ENCODE measurements at regions not wholly inside any gene's neighbourhood (a gene's known extent, or its start where the extent isn't known, plus 50 kb on each side); places are given as distances from the start of the nearest gene placed in this dataset.

GRCh38 chrX:124954402-124954801 is 365.3 kb upstream of the TEX13C start:
- H3K27me3 ChIP-seq (ENCODE audit: insufficient read depth, low read length) = no peaks in the 10 kb centered on the region
- no peaks in the 10 kb centered on the region for H3K4me1 ChIP-seq (ENCODE audit: control insufficient read depth in 1 of 2, insufficient read depth in 2 of 2, low read length in 2 of 2)
- H3K9me3 ChIP-seq (ENCODE audit: insufficient read depth, low read depth, low read length) = no peaks in the 10 kb centered on the region
- H3K4me2 ChIP-seq (ENCODE audit: low read length) = no peak overlapping the region
- no peak overlapping the region for H3K14ac ChIP-seq (ENCODE audit: low read length)
- H2BK5ac ChIP-seq (ENCODE audit: low read depth, low read length, poor library complexity) = no peak overlapping the region
- H3K4me3 ChIP-seq (ENCODE audit: low read depth, low read length) = no peak overlapping the region
- H4K8ac ChIP-seq (ENCODE audit: low read depth, low read length) = no peak overlapping the region
- no peak overlapping the region for H3K9ac ChIP-seq (ENCODE audit: low read length)
- no peaks in the 10 kb centered on the region for H3K36me3 ChIP-seq (ENCODE audit: control insufficient read depth in 1 of 2, insufficient read depth in 2 of 2, low read length in 2 of 2)
- H3K79me1 ChIP-seq (ENCODE audit: low read length) = no peaks in the 10 kb centered on the region
- no peak overlapping the region for H3K4ac ChIP-seq (ENCODE audit: low read depth, low read length)
- H2AFZ ChIP-seq (ENCODE audit: insufficient read depth, low read length, poor library complexity) = no peak overlapping the region
- H4K91ac ChIP-seq (ENCODE audit: low read depth, low read length) = no peak overlapping the region
- H2BK120ac ChIP-seq (ENCODE audit: insufficient read depth, low read length, poor library complexity) = no peak overlapping the region
- H2AK5ac ChIP-seq (ENCODE audit: low read length) = no peak overlapping the region
- H3K18ac ChIP-seq (ENCODE audit: low read length) = no peak overlapping the region
- no peak overlapping the region for H3K27ac ChIP-seq (ENCODE audit: low read depth, low read length)
- H4K12ac ChIP-seq (ENCODE audit: low read depth, low read length) = no peak overlapping the region
- H2BK12ac ChIP-seq (ENCODE audit: low read length) = no peak overlapping the region
- no peaks in the 10 kb centered on the region for H3K79me2 ChIP-seq (ENCODE audit: control insufficient read depth, insufficient read depth, low read length, poor library complexity)
- DNase-seq = no peak
- H3K23ac ChIP-seq (ENCODE audit: low read length) = no peak overlapping the region

- Histone ChIP-seq H2BK5ac (ENCODE audit: low read depth, low read length, poor library complexity) (no peak overlapping the region), H3K9ac (ENCODE audit: low read length) (no peak overlapping the region), H4K12ac (ENCODE audit: low read depth, low read length) (no peak overlapping the region), H3K27me3 (ENCODE audit: insufficient read depth, low read length) (no peaks in the 10 kb centered on the region), H2AK5ac (ENCODE audit: low read length) (no peak overlapping the region), H3K9me3 (ENCODE audit: insufficient read depth, low read depth, low read length) (no peaks in the 10 kb centered on the region), H4K8ac (ENCODE audit: low read depth, low read length) (no peak overlapping the region), H3K4me3 (ENCODE audit: low read depth, low read length) (no peak overlapping the region), H4K91ac (ENCODE audit: low read depth, low read length) (no peak overlapping the region), H3K79me2 (ENCODE audit: control insufficient read depth, insufficient read depth, low read length, poor library complexity) (no peaks in the 10 kb centered on the region), H2AFZ (ENCODE audit: insufficient read depth, low read length, poor library complexity) (no peak overlapping the region), H2BK120ac (ENCODE audit: insufficient read depth, low read length, poor library complexity) (no peak overlapping the region), H3K18ac (ENCODE audit: low read length) (no peak overlapping the region), H3K23ac (ENCODE audit: low read length) (no peak overlapping the region), H3K4ac (ENCODE audit: low read depth, low read length) (no peak overlapping the region), H2BK12ac (ENCODE audit: low read length) (no peak overlapping the region), H3K4me1 (ENCODE audit: control insufficient read depth in 1 of 2, insufficient read depth in 2 of 2, low read length in 2 of 2) (no peaks in the 10 kb centered on the region), H3K79me1 (ENCODE audit: low read length) (no peaks in the 10 kb centered on the region), H3K36me3 (ENCODE audit: control insufficient read depth in 1 of 2, insufficient read depth in 2 of 2, low read length in 2 of 2) (no peaks in the 10 kb centered on the region), H3K14ac (ENCODE audit: low read length) (no peak overlapping the region), H3K27ac (ENCODE audit: low read depth, low read length) (no peak overlapping the region), H3K4me2 (ENCODE audit: low read length) (no peak overlapping the region)
- no CpG with 5 or more reads among the region's 2 CpGs for WGBS (ENCODE audit: extremely low coverage, insufficient coverage, insufficient read length)
- DNase-seq = no peak
These were observed 359.2 kb upstream of the TEX13C start for GRCh38 chrX:124960454-124960853.

GRCh38 chrX:124963717-124964116 is 356.0 kb upstream of the TEX13C start, which contains the start of gene TENM1:
Gene TENM1, minus strand, starts transcription at chrX:124963817.
- H3K9ac ChIP-seq (ENCODE audit: low read length) = no peak within 1 kb of the TSS
- no peak within 1 kb of the TSS for H3K4me3 ChIP-seq (ENCODE audit: low read depth, low read length)
- H3K79me2 ChIP-seq (ENCODE audit: control insufficient read depth, insufficient read depth, low read length, poor library complexity) = no peaks in the 10 kb centered on the region
- H2AFZ ChIP-seq (ENCODE audit: insufficient read depth, low read length, poor library complexity) = no peak within 1 kb of the TSS
- H3K23ac ChIP-seq (ENCODE audit: low read length) = no peak within 1 kb of the TSS
- no peak within 1 kb of the TSS for H2BK5ac ChIP-seq (ENCODE audit: low read depth, low read length, poor library complexity)
- H3K27ac ChIP-seq (ENCODE audit: low read depth, low read length) = no peak within 1 kb of the TSS
- no peak within 1 kb of the TSS for H4K91ac ChIP-seq (ENCODE audit: low read depth, low read length)
- no peak within 1 kb of the TSS for H3K14ac ChIP-seq (ENCODE audit: low read length)
- H3K4me1 ChIP-seq (ENCODE audit: control insufficient read depth in 1 of 2, insufficient read depth in 2 of 2, low read length in 2 of 2) = no peaks in the 10 kb centered on the region
- no peak within 1 kb of the TSS for H2BK12ac ChIP-seq (ENCODE audit: low read length)
- H3K9me3 ChIP-seq (ENCODE audit: insufficient read depth, low read depth, low read length) = no peaks in the 10 kb centered on the region
- DNase-seq = no peak
- H2BK120ac ChIP-seq (ENCODE audit: insufficient read depth, low read length, poor library complexity) = no peak within 1 kb of the TSS
- H4K12ac ChIP-seq (ENCODE audit: low read depth, low read length) = no peak within 1 kb of the TSS
- H3K4me2 ChIP-seq (ENCODE audit: low read length) = no peak within 1 kb of the TSS
- H3K36me3 ChIP-seq (ENCODE audit: control insufficient read depth in 1 of 2, insufficient read depth in 2 of 2, low read length in 2 of 2) = no peaks in the 10 kb centered on the region
- H2AK5ac ChIP-seq (ENCODE audit: low read length) = no peak within 1 kb of the TSS
- H3K4ac ChIP-seq (ENCODE audit: low read depth, low read length) = no peak within 1 kb of the TSS
- no peak within 1 kb of the TSS for H3K18ac ChIP-seq (ENCODE audit: low read length)
- H3K27me3 ChIP-seq (ENCODE audit: insufficient read depth, low read length) = no peaks in the 10 kb centered on the region
- no peak within 1 kb of the TSS for H4K8ac ChIP-seq (ENCODE audit: low read depth, low read length)
- H3K79me1 ChIP-seq (ENCODE audit: low read length) = no peaks in the 10 kb centered on the region
- WGBS (ENCODE audit: extremely low coverage, insufficient coverage, insufficient read length) = no CpG with 5 or more reads among the region's 2 CpGs

- Histone ChIP-seq H3K79me2 (ENCODE audit: control insufficient read depth, insufficient read depth, low read length, poor library complexity) (no peaks in the 10 kb centered on the region), H3K27me3 (ENCODE audit: insufficient read depth, low read length) (no peaks in the 10 kb centered on the region), H3K14ac (ENCODE audit: low read length) (no peak overlapping the region), H4K8ac (ENCODE audit: low read depth, low read length) (no peak overlapping the region), H3K4ac (ENCODE audit: low read depth, low read length) (no peak overlapping the region), H2BK120ac (ENCODE audit: insufficient read depth, low read length, poor library complexity) (no peak overlapping the region), H3K4me1 (ENCODE audit: control insufficient read depth in 1 of 2, insufficient read depth in 2 of 2, low read length in 2 of 2) (no peaks in the 10 kb centered on the region), H2AK5ac (ENCODE audit: low read length) (no peak overlapping the region), H4K91ac (ENCODE audit: low read depth, low read length) (no peak overlapping the region), H2AFZ (ENCODE audit: insufficient read depth, low read length, poor library complexity) (no peak overlapping the region), H3K18ac (ENCODE audit: low read length) (no peak overlapping the region), H4K12ac (ENCODE audit: low read depth, low read length) (no peak overlapping the region), H2BK12ac (ENCODE audit: low read length) (no peak overlapping the region), H3K23ac (ENCODE audit: low read length) (no peak overlapping the region), H3K4me3 (ENCODE audit: low read depth, low read length) (no peak overlapping the region), H3K36me3 (ENCODE audit: control insufficient read depth in 1 of 2, insufficient read depth in 2 of 2, low read length in 2 of 2) (no peaks in the 10 kb centered on the region), H3K9ac (ENCODE audit: low read length) (no peak overlapping the region), H3K27ac (ENCODE audit: low read depth, low read length) (no peak overlapping the region), H2BK5ac (ENCODE audit: low read depth, low read length, poor library complexity) (no peak overlapping the region), H3K9me3 (ENCODE audit: insufficient read depth, low read depth, low read length) (no peaks in the 10 kb centered on the region), H3K4me2 (ENCODE audit: low read length) (no peak overlapping the region), H3K79me1 (ENCODE audit: low read length) (no peaks in the 10 kb centered on the region)
- DNase-seq = no peak
- WGBS (ENCODE audit: extremely low coverage, insufficient coverage, insufficient read length) = no CpG with 5 or more reads among the region's 3 CpGs
These were observed 344.2 kb upstream of the TEX13C start for GRCh38 chrX:124975456-124975855.

Data from trophoblast cell (in vitro differentiated cells and primary cell).